Neural progenitor cell (in vitro differentiated cells): ENCODE measurements at regions not wholly inside any gene's neighbourhood (a gene's known extent, or its start where the extent isn't known, plus 50 kb on each side); places are given as distances from the start of the nearest gene placed in this dataset.

Experiments used
- DNase-seq: peaks from one replicate; pipeline ENCODE4 v3.0.0-alpha.2; 2016; ENCODE audit warnings: low spot score
- H2AFZ ChIP-seq: fragments of 200-600 bp; sonication (generic); replicated peaks from 2 replicates; pipeline ENCODE4 v1.6.1; 2016; ENCODE audit warnings: antibody characterized with exemption
- H3F3A ChIP-seq: fragments of 200-600 bp; sonication (generic); 2 replicates; pipeline ENCODE4 v1.6.1; 2016; ENCODE audit warnings: antibody characterized with exemption, low read depth
- H3K27ac ChIP-seq: fragments of 200-600 bp; sonication (generic); 2 replicates; pipeline ENCODE4 v1.5.1; 2016; ENCODE audit warnings: mild to moderate bottlenecking
- H3K27me3 ChIP-seq: fragments of 200-600 bp; sonication (generic); 2 replicates; pipeline ENCODE4 v1.6.1; 2016; ENCODE audit warnings: mild to moderate bottlenecking, moderate library complexity
- H3K36me3 ChIP-seq: fragments of 200-600 bp; sonication (generic); 2 replicates; pipeline ENCODE4 v1.5.1; 2016
- H3K4me1 ChIP-seq: fragments of 200-600 bp; sonication (generic); 2 replicates; pipeline ENCODE4 v1.6.1; 2016; ENCODE audit warnings: mixed run types
- H3K4me2 ChIP-seq: fragments of 200-600 bp; sonication (generic); 2 replicates; pipeline ENCODE4 v1.6.1; 2016
- H3K4me3 ChIP-seq: fragments of 200-600 bp; sonication (generic); 2 replicates; pipeline ENCODE4 v1.5.1; 2016
- H3K79me2 ChIP-seq: fragments of 200-600 bp; sonication (generic); 2 replicates; pipeline ENCODE4 v1.6.1; 2016; ENCODE audit warnings: low read depth
- H3K9ac ChIP-seq: fragments of 200-600 bp; sonication (generic); 2 replicates; pipeline ENCODE4 v1.6.1; 2016
- H3K9me3 ChIP-seq: fragments of 200-600 bp; sonication (generic); 2 replicates; pipeline ENCODE4 v1.5.1; 2016; ENCODE audit warnings: low read depth
- H4K20me1 ChIP-seq: fragments of 200-600 bp; sonication (generic); 2 replicates; pipeline ENCODE4 v1.6.1; 2016; ENCODE audit warnings: low read depth
- H3K27ac Mint-ChIP-seq: 3 replicates; pipeline ENCODE4 v1.8.0; 2021; ENCODE audit warnings: mixed read lengths
- H3K27me3 Mint-ChIP-seq: 2 replicates; pipeline ENCODE4 v1.8.0; 2022; ENCODE audit warnings: low read depth, mild to moderate bottlenecking, inconsistent platforms, moderate library complexity, mixed read lengths; ENCODE audit not compliant: insufficient read depth
- H3K36me3 Mint-ChIP-seq: 3 replicates; pipeline ENCODE4 v1.8.0; 2021; ENCODE audit warnings: mixed read lengths
- H3K4me1 Mint-ChIP-seq: 3 replicates; pipeline ENCODE4 v1.8.0; 2021; ENCODE audit warnings: mixed read lengths
- H3K4me3 Mint-ChIP-seq: 3 replicates; pipeline ENCODE4 v1.8.0; 2021; ENCODE audit warnings: mild to moderate bottlenecking, moderate library complexity, mixed read lengths
- H3K9me3 Mint-ChIP-seq: 3 replicates; pipeline ENCODE4 v1.8.0; 2020; ENCODE audit warnings: mixed read lengths
- CTCF ChIP-seq: fragments of 200-600 bp; sonication (generic); IDR thresholded peaks from 2 replicates; pipeline ENCODE4 v1.5.1; 2017; ENCODE audit warnings: antibody characterized with exemption, mild to moderate bottlenecking
- EZH2 ChIP-seq: fragments of 200-600 bp; sonication (generic); IDR thresholded peaks from 2 replicates; pipeline ENCODE4 v1.6.1; 2017; ENCODE audit warnings: antibody characterized with exemption, mild to moderate bottlenecking, moderate library complexity
- EZH2phosphoT487 ChIP-seq: fragments of 200-600 bp; sonication (generic); IDR thresholded peaks from 2 replicates; pipeline ENCODE4 v1.6.1; 2017; ENCODE audit warnings: antibody characterized with exemption

GRCh38 chr9:116061546-116062205 is 91.9 kb upstream of the PAPPA start:
- H3K4me3 ChIP-seq = no peak overlapping the region
- H3K27ac ChIP-seq = no peak overlapping the region
- TF ChIP-seq EZH2 = no peak
- TF ChIP-seq CTCF = no peak
- TF ChIP-seq EZH2phosphoT487 = no peak
- H2AFZ ChIP-seq = no peak overlapping the region
- no peak for DNase-seq
- no peaks in the 10 kb centered on the region for H3K79me2 ChIP-seq
- no peaks in the 10 kb centered on the region for H3K4me1 ChIP-seq
- Mint-ChIP-seq H3K4me1 (peaks cover 3% of the 10 kb centered on the region), H3K27me3 (no peaks in the 10 kb centered on the region), H3K27ac (no peak overlapping the region), H3K4me3 (no peak overlapping the region), H3K9me3 (no peaks in the 10 kb centered on the region), H3K36me3 (no peaks in the 10 kb centered on the region)
- no peaks in the 10 kb centered on the region for H3K27me3 ChIP-seq
- no peaks in the 10 kb centered on the region for H4K20me1 ChIP-seq
- H3F3A ChIP-seq = no peaks in the 10 kb centered on the region
- no peak overlapping the region for H3K9ac ChIP-seq
- no peaks in the 10 kb centered on the region for H3K9me3 ChIP-seq
- H3K36me3 ChIP-seq = no peaks in the 10 kb centered on the region
- H3K4me2 ChIP-seq = no peak overlapping the region

- no peak overlapping the region for H3K4me3 ChIP-seq
- H4K20me1 ChIP-seq = no peaks in the 10 kb centered on the region
- no peaks in the 10 kb centered on the region for H3K27me3 ChIP-seq
- TF ChIP-seq EZH2 (no peak), CTCF (no peak), EZH2phosphoT487 (no peak)
- no peaks in the 10 kb centered on the region for H3F3A ChIP-seq
- H2AFZ ChIP-seq = no peak overlapping the region
- no peaks in the 10 kb centered on the region for H3K9me3 ChIP-seq
- H3K9ac ChIP-seq = no peak overlapping the region
- no peak overlapping the region for H3K4me2 ChIP-seq
- H3K36me3 ChIP-seq = no peaks in the 10 kb centered on the region
- Mint-ChIP-seq H3K4me3 (no peak overlapping the region), H3K4me1 (peaks cover 3% of the 10 kb centered on the region), H3K27ac (no peak overlapping the region), H3K27me3 (no peaks in the 10 kb centered on the region), H3K9me3 (no peaks in the 10 kb centered on the region), H3K36me3 (no peaks in the 10 kb centered on the region)
- DNase-seq = no peak
- no peak overlapping the region for H3K27ac ChIP-seq
- no peaks in the 10 kb centered on the region for H3K79me2 ChIP-seq
- no peaks in the 10 kb centered on the region for H3K4me1 ChIP-seq
Observed at GRCh38 chr9:116062206-116062550, 91.4 kb upstream of the PAPPA start.

- no peak for TF ChIP-seq EZH2phosphoT487
- no peak for TF ChIP-seq EZH2
- TF ChIP-seq CTCF = no peak
- Histone ChIP-seq H3K27ac (no peak overlapping the region), H2AFZ (no peak overlapping the region), H3K9me3 (no peaks in the 10 kb centered on the region), H4K20me1 (no peaks in the 10 kb centered on the region), H3K79me2 (no peaks in the 10 kb centered on the region), H3F3A (no peaks in the 10 kb centered on the region), H3K9ac (no peak overlapping the region), H3K27me3 (no peaks in the 10 kb centered on the region), H3K36me3 (no peaks in the 10 kb centered on the region), H3K4me1 (no peaks in the 10 kb centered on the region), H3K4me3 (no peak overlapping the region), H3K4me2 (no peak overlapping the region)
- Mint-ChIP-seq H3K4me3 (no peak overlapping the region), H3K27ac (no peak overlapping the region), H3K36me3 (no peaks in the 10 kb centered on the region), H3K27me3 (no peaks in the 10 kb centered on the region), H3K9me3 (no peaks in the 10 kb centered on the region), H3K4me1 (peaks cover 3% of the 10 kb centered on the region)
- no peak for DNase-seq
Observed at GRCh38 chr9:116064970-116065369, 88.6 kb upstream of the PAPPA start.
